ENCODE measurements at regions not wholly inside any gene's neighbourhood (a gene's known extent, or its start where the extent isn't known, plus 50 kb on each side); places are given as distances from the start of the nearest gene placed in this dataset.
A peak's percentile ranks its signal among the peaks of the same experiment; 100 is the strongest.

DNA sequence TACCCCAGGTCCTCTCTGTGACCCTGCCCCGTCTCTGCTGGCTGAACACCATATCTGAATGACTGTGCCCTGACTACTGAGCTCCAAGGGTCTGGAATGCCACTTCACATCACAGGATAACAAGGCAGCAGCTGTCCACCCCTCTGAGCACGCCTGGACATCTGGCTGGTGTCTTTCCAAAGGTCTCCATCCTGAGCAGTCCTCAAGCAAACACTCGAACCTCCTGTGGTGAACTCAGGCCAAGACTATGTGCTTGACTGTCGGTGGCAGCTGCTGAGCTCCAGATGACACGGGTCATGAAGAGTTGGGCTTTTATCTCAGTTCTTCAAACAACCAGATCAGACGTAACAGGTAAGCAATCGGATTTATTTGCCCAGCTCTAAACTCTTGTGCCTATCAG lies 117.2 kb upstream of the BCL2L14 start:
- no peak overlapping the region for H3K9ac ChIP-seq (ENCODE audit: low read length)
- TF ChIP-seq EZH2phosphoT487 (IDR thresholded peaks at IDR 0.05; ENCODE audit: low read depth) = no peak
- TF ChIP-seq, protein P1, sequence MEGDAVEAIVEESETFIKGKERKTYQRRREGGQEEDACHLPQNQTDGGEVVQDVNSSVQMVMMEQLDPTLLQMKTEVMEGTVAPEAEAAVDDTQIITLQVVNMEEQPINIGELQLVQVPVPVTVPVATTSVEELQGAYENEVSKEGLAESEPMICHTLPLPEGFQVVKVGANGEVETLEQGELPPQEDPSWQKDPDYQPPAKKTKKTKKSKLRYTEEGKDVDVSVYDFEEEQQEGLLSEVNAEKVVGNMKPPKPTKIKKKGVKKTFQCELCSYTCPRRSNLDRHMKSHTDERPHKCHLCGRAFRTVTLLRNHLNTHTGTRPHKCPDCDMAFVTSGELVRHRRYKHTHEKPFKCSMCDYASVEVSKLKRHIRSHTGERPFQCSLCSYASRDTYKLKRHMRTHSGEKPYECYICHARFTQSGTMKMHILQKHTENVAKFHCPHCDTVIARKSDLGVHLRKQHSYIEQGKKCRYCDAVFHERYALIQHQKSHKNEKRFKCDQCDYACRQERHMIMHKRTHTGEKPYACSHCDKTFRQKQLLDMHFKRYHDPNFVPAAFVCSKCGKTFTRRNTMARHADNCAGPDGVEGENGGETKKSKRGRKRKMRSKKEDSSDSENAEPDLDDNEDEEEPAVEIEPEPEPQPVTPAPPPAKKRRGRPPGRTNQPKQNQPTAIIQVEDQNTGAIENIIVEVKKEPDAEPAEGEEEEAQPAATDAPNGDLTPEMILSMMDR (IDR thresholded peaks at IDR 0.05; ENCODE audit: low read depth, low read length) = no peak
- H3K27ac ChIP-seq (ENCODE audit: low read length) = no peak overlapping the region
- no peak overlapping the region for H3K4me3 ChIP-seq (ENCODE audit: low read length)
- H3K4me1 ChIP-seq (ENCODE audit: low read length) = peaks cover 11% of the 10 kb centered on the region
- H3K79me2 ChIP-seq (ENCODE audit: low read length) = no peaks in the 10 kb centered on the region
- no peaks in the 10 kb centered on the region for H4K20me1 ChIP-seq (ENCODE audit: insufficient read depth, low read length)
- H3K4me2 ChIP-seq (ENCODE audit: low read length) = no peak overlapping the region
- peaks cover 43% of the 10 kb centered on the region for H3K27me3 ChIP-seq (ENCODE audit: low read depth, low read length)
- no peak overlapping the region for H2AFZ ChIP-seq (ENCODE audit: low read depth, low read length)
- H3K36me3 ChIP-seq (replicated peaks; ENCODE audit: low read depth, low read length) = no peaks in the 10 kb centered on the region
- no peaks in the 10 kb centered on the region for H3K9me3 ChIP-seq (ENCODE audit: insufficient read depth, low read length)

DNA sequence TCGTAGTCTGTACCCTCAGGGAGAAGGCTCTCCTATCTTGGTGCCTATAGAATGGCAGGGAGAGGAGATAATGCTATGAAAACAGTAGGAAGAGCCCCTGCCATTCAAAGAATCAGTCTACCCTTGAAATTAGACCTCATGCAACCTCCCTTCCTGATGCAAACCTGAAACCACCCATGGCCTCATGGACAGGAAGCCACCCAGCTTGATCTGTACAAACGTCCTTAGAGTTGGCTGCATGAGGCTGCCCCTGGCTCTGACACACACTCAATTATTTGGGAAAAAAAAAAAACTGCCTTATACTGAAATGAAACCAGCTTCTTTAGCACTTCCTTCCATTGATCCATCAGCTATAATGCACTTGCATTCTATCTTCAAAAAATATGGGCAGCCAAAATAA lies 116.6 kb upstream of the BCL2L14 start:
- Histone ChIP-seq H3K4me3 (ENCODE audit: low read length) (no peak overlapping the region), H3K79me2 (ENCODE audit: low read length) (no peaks in the 10 kb centered on the region), H4K20me1 (ENCODE audit: insufficient read depth, low read length) (no peaks in the 10 kb centered on the region), H3K36me3 (replicated peaks; ENCODE audit: low read depth, low read length) (no peaks in the 10 kb centered on the region), H3K4me1 (ENCODE audit: low read length) (peaks cover 18% of the 10 kb centered on the region), H3K27me3 (ENCODE audit: low read depth, low read length) (peaks cover 43% of the 10 kb centered on the region), H3K4me2 (ENCODE audit: low read length) (no peak overlapping the region), H3K9me3 (ENCODE audit: insufficient read depth, low read length) (no peaks in the 10 kb centered on the region), H3K9ac (ENCODE audit: low read length) (no peak overlapping the region), H3K27ac (ENCODE audit: low read length) (no peak overlapping the region), H2AFZ (ENCODE audit: low read depth, low read length) (no peak overlapping the region)
- no peak for TF ChIP-seq EZH2phosphoT487 (IDR thresholded peaks at IDR 0.05; ENCODE audit: low read depth)
- TF ChIP-seq, protein P1 (IDR thresholded peaks at IDR 0.05; ENCODE audit: low read depth, low read length) = no peak

DNA sequence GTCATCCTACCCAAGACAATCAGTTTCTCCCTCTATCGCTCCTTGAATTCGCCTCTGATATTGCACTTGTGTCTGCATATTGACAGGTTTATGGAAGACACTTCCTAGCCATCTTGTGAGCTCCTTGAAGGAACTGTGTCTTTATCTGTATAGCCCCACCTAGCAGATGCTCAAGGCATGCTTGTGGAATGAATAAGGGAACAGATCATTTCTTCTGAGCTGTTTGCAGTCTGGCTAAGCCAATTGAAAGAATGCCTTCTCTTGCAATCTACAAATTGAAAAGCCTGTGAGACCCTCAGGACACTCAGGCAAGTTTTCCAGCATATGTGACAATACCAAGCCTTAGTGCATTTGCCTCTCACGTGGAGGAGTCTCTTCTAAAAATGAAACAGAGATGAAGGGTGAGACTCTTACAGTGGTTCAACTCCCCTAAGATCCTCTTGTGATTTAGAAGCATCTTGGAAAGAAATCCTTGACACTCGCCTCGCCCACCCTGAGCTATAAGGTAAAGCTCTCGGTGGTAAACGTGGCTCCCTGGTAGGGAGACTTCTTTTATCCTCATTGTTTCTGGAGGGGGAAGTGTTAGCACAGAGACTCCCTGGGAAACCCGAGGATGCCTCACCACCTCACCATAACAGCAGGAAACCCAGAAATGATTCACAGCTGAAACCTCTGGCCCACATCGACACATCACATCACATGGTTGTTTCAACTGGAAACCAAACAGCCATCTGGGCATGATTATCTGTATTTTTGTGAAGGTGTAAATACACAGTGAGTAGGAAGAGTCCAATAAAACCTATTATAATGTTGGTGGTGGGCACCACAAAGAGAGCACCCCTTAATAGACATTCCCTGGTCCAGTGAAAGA lies 112.3 kb upstream of the BCL2L14 start:
- H3K27ac ChIP-seq (ENCODE audit: low read length) = no peak overlapping the region
- TF ChIP-seq, protein P1 (IDR thresholded peaks at IDR 0.05; ENCODE audit: low read depth, low read length) = peak; percentile 18; the same call in 1 of the 2 replicates
- no peak for TF ChIP-seq EZH2phosphoT487 (IDR thresholded peaks at IDR 0.05; ENCODE audit: low read depth)
- H3K36me3 ChIP-seq (replicated peaks; ENCODE audit: low read depth, low read length) = no peaks in the 10 kb centered on the region
- H3K4me2 ChIP-seq (ENCODE audit: low read length) = peak overlapping the region; percentile 27
- no peaks in the 10 kb centered on the region for H4K20me1 ChIP-seq (ENCODE audit: insufficient read depth, low read length)
- no peak overlapping the region for H3K4me3 ChIP-seq (ENCODE audit: low read length)
- H3K9ac ChIP-seq (ENCODE audit: low read length) = no peak overlapping the region
- no peaks in the 10 kb centered on the region for H3K79me2 ChIP-seq (ENCODE audit: low read length)
- peak overlapping the region; percentile 14; the same call in 1 of the 2 replicates for H2AFZ ChIP-seq (ENCODE audit: low read depth, low read length)
- H3K27me3 ChIP-seq (ENCODE audit: low read depth, low read length) = peaks cover 24% of the 10 kb centered on the region
- no peaks in the 10 kb centered on the region for H3K9me3 ChIP-seq (ENCODE audit: insufficient read depth, low read length)
- H3K4me1 ChIP-seq (ENCODE audit: low read length) = peaks cover 20% of the 10 kb centered on the region

DNA sequence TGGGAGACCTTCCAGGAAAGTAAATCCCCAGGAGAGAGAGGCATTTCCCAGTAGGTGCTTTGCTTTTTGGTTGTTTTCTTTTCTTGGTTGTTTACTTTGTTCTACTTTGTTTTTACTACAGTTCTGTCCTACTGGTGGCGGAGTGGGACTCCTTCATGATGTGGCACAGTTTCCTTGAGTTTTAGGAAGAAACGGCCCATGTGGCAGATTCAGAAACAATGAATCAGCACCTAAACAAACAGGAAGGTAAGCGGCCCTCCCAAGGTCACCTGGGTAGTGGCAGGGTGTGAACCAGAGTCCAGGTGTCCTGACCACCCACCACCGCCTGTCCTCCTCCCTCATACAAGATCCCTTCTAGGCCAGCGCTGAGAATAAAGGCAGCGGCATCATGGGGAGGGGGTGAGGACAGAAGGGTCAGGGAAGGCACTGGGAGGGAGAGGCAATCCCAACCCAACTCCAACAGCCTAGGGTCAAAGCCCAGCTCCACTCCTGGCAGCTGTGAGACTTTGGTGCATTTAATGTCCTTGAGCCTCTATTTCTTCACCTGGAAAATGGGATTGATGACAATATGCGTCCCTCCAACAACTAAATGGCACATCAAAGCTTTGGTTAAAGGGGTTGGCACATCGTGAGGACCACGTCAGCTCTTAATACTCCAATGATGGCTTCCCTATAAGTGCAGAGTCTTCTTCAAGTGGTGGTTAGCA lies 111.5 kb upstream of the BCL2L14 start:
- TF ChIP-seq EZH2phosphoT487 (IDR thresholded peaks at IDR 0.05; ENCODE audit: low read depth) = no peak
- TF ChIP-seq, protein P1 (IDR thresholded peaks at IDR 0.05; ENCODE audit: low read depth, low read length) = no peak
- Histone ChIP-seq H3K36me3 (replicated peaks; ENCODE audit: low read depth, low read length) (no peaks in the 10 kb centered on the region), H3K9me3 (ENCODE audit: insufficient read depth, low read length) (no peaks in the 10 kb centered on the region), H3K4me3 (ENCODE audit: low read length) (no peak overlapping the region), H3K4me2 (ENCODE audit: low read length) (peak overlapping the region; percentile 27), H3K9ac (ENCODE audit: low read length) (no peak overlapping the region), H4K20me1 (ENCODE audit: insufficient read depth, low read length) (no peaks in the 10 kb centered on the region), H3K79me2 (ENCODE audit: low read length) (no peaks in the 10 kb centered on the region), H3K27me3 (ENCODE audit: low read depth, low read length) (peaks cover 24% of the 10 kb centered on the region), H3K4me1 (ENCODE audit: low read length) (peaks cover 17% of the 10 kb centered on the region), H2AFZ (ENCODE audit: low read depth, low read length) (no peak overlapping the region), H3K27ac (ENCODE audit: low read length) (no peak overlapping the region)
